ENCODE measurements at regions not wholly inside any gene's neighbourhood (a gene's known extent, or its start where the extent isn't known, plus 50 kb on each side); places are given as distances from the start of the nearest gene placed in this dataset.

- H3K27me3 ChIP-seq = no peaks in the 10 kb centered on the region
- DNase-seq (ENCODE audit: low spot score) = no peak
- no peak overlapping the region for H3K4me3 ChIP-seq
- H3K36me3 ChIP-seq = no peaks in the 10 kb centered on the region
- H3K27ac ChIP-seq = no peak overlapping the region
- no peak for TF ChIP-seq CTCF (IDR thresholded peaks at IDR 0.05)
- H3K9me3 ChIP-seq = no peaks in the 10 kb centered on the region
- H3K4me1 ChIP-seq = no peaks in the 10 kb centered on the region
Observed at GRCh38 chr5:8322484-8322883, 453.5 kb downstream of the MTRR start.

- no peak overlapping the region for H3K27ac ChIP-seq
- no peaks in the 10 kb centered on the region for H3K27me3 ChIP-seq
- H3K4me3 ChIP-seq = no peak overlapping the region
- no peak for TF ChIP-seq CTCF (IDR thresholded peaks at IDR 0.05)
- H3K9me3 ChIP-seq = no peaks in the 10 kb centered on the region
- no peak for DNase-seq (ENCODE audit: low spot score)
- no peaks in the 10 kb centered on the region for H3K36me3 ChIP-seq
- no peaks in the 10 kb centered on the region for H3K4me1 ChIP-seq
Observed at GRCh38 chr5:8327016-8327415, 458.1 kb downstream of the MTRR start.

GRCh38 chr5:8329773-8330172 lies 460.8 kb downstream of the MTRR start:
- Histone ChIP-seq H3K27ac (no peak overlapping the region), H3K9me3 (no peaks in the 10 kb centered on the region), H3K4me3 (no peak overlapping the region), H3K4me1 (no peaks in the 10 kb centered on the region), H3K36me3 (no peaks in the 10 kb centered on the region), H3K27me3 (no peaks in the 10 kb centered on the region)
- DNase-seq (ENCODE audit: low spot score) = no peak
- no peak for TF ChIP-seq CTCF (IDR thresholded peaks at IDR 0.05)

GRCh38 chr5:8332666-8333445 lies 463.9 kb downstream of the MTRR start:
- no peaks in the 10 kb centered on the region for H3K9me3 ChIP-seq
- no peak overlapping the region for H3K4me3 ChIP-seq
- H3K27me3 ChIP-seq = no peaks in the 10 kb centered on the region
- H3K36me3 ChIP-seq = no peaks in the 10 kb centered on the region
- H3K27ac ChIP-seq = no peak overlapping the region
- no peak for TF ChIP-seq CTCF (IDR thresholded peaks at IDR 0.05)
- DNase-seq (ENCODE audit: low spot score) = no peak
- H3K4me1 ChIP-seq = no peaks in the 10 kb centered on the region

GRCh38 chr5:8333485-8333884 lies 464.5 kb downstream of the MTRR start:
- no peak for DNase-seq (ENCODE audit: low spot score)
- no peak overlapping the region for H3K27ac ChIP-seq
- TF ChIP-seq CTCF (IDR thresholded peaks at IDR 0.05) = no peak
- H3K4me1 ChIP-seq = no peaks in the 10 kb centered on the region
- no peak overlapping the region for H3K4me3 ChIP-seq
- H3K27me3 ChIP-seq = no peaks in the 10 kb centered on the region
- H3K9me3 ChIP-seq = no peaks in the 10 kb centered on the region
- H3K36me3 ChIP-seq = no peaks in the 10 kb centered on the region

- Histone ChIP-seq H3K36me3 (no peaks in the 10 kb centered on the region), H3K27ac (no peak overlapping the region), H3K9me3 (no peaks in the 10 kb centered on the region), H3K4me3 (no peak overlapping the region), H3K4me1 (no peaks in the 10 kb centered on the region), H3K27me3 (no peaks in the 10 kb centered on the region)
- no peak for TF ChIP-seq CTCF (IDR thresholded peaks at IDR 0.05)
- DNase-seq (ENCODE audit: low spot score) = no peak
Observed at GRCh38 chr5:8333977-8334376, 465.0 kb downstream of the MTRR start.
